Loucy (cell line): ENCODE measurements at regions not wholly inside any gene's neighbourhood (a gene's known extent, or its start where the extent isn't known, plus 50 kb on each side); places are given as distances from the start of the nearest gene placed in this dataset.
A peak's percentile ranks its signal among the peaks of the same experiment; 100 is the strongest.

ENCODE experiments used
- H2AFZ ChIP-seq: fragments of 200-600 bp; sonication (generic); 2 replicates; pipeline ENCODE4 v1.6.0; 2016; ENCODE audit warnings: antibody characterized with exemption, mild to moderate bottlenecking, low read length, moderate library complexity
- H3F3A ChIP-seq: fragments of 200-600 bp; 2 replicates; pipeline ENCODE4 v1.6.0; 2016; ENCODE audit warnings: antibody characterized with exemption, low read depth, mild to moderate bottlenecking
- H3K27me3 ChIP-seq: fragments of 200-600 bp; sonication (generic); 2 replicates; pipeline ENCODE4 v1.6.1; 2014; ENCODE audit warnings: low read length, mild to moderate bottlenecking; ENCODE audit not compliant: insufficient read depth, poor library complexity, severe bottlenecking
- H3K36me3 ChIP-seq: fragments of 200-600 bp; sonication (generic); 2 replicates; pipeline ENCODE4 v1.6.1; 2016; ENCODE audit warnings: low read length; ENCODE audit not compliant: insufficient read depth
- H3K4me1 ChIP-seq: fragments of 200-600 bp; sonication (generic); 2 replicates; pipeline ENCODE4 v1.5.1; 2014; ENCODE audit warnings: low read length, mild to moderate bottlenecking; ENCODE audit not compliant: insufficient read depth, poor library complexity, severe bottlenecking
- H3K4me2 ChIP-seq: fragments of 200-600 bp; sonication (generic); 2 replicates; pipeline ENCODE4 v1.6.0; 2014; ENCODE audit warnings: antibody characterized with exemption, low read length, low read depth, mild to moderate bottlenecking; ENCODE audit not compliant: poor library complexity, severe bottlenecking
- H3K4me3 ChIP-seq: fragments of 200-600 bp; sonication (generic); 2 replicates; pipeline ENCODE4 v1.5.1; 2014; ENCODE audit warnings: low read length, mild to moderate bottlenecking, mixed read lengths; ENCODE audit not compliant: poor library complexity, severe bottlenecking
- H3K79me2 ChIP-seq: fragments of 200-600 bp; sonication (generic); 2 replicates; pipeline ENCODE4 v1.6.1; 2014; ENCODE audit warnings: low read length; ENCODE audit not compliant: insufficient read depth
- H3K9ac ChIP-seq: fragments of 200-600 bp; sonication (generic); 2 replicates; pipeline ENCODE4 v1.6.0; 2014; ENCODE audit warnings: mild to moderate bottlenecking, low read depth, low read length, moderate library complexity; ENCODE audit not compliant: poor library complexity, severe bottlenecking
- H3K9me2 ChIP-seq: fragments of 200-600 bp; sonication (generic); replicated peaks from 2 replicates; pipeline ENCODE4 v1.6.1; 2016; ENCODE audit warnings: low read depth, low read length, mixed read lengths
- H3K9me3 ChIP-seq: fragments of 200-600 bp; sonication (generic); 2 replicates; pipeline ENCODE4 v1.6.1; 2014; ENCODE audit warnings: mild to moderate bottlenecking, antibody characterized with exemption, low read length, low read depth; ENCODE audit not compliant: insufficient read depth
- H4K20me1 ChIP-seq: fragments of 200-600 bp; sonication (generic); 2 replicates; pipeline ENCODE4 v1.6.0; 2014; ENCODE audit warnings: antibody characterized with exemption, low read length, mild to moderate bottlenecking; ENCODE audit not compliant: insufficient read depth, poor library complexity, severe bottlenecking
- CTCF ChIP-seq: fragments of 200-600 bp; sonication (generic); conservative IDR thresholded peaks from 2 replicates; pipeline ENCODE4 v1.5.1; 2014; ENCODE audit warnings: mild to moderate bottlenecking, antibody characterized with exemption, low read length
- EZH2phosphoT487 ChIP-seq: fragments of 200-600 bp; IDR thresholded peaks from 2 replicates; pipeline ENCODE4 v1.6.1; 2018; ENCODE audit warnings: antibody characterized with exemption, mild to moderate bottlenecking, moderate library complexity, borderline replicate concordance

GRCh38 chr1:172882791-172883386, 167.9 kb downstream of the TNFSF18 start:
- no peak for TF ChIP-seq EZH2phosphoT487
- no peak for TF ChIP-seq CTCF
- Histone ChIP-seq H2AFZ (no peak overlapping the region), H3F3A (no peaks in the 10 kb centered on the region), H3K4me3 (no peak overlapping the region), H3K4me1 (peaks cover 25% of the 10 kb centered on the region), H3K9me3 (no peaks in the 10 kb centered on the region), H3K9ac (no peak overlapping the region), H3K36me3 (no peaks in the 10 kb centered on the region), H4K20me1 (no peaks in the 10 kb centered on the region), H3K9me2 (no peaks in the 10 kb centered on the region), H3K4me2 (peak overlapping the region; percentile 40), H3K27me3 (no peaks in the 10 kb centered on the region), H3K79me2 (no peaks in the 10 kb centered on the region)

- H3K4me1 ChIP-seq, result peaks cover 25% of the 10 kb centered on the region
- TF ChIP-seq CTCF (no peak), EZH2phosphoT487 (no peak)
Observed at GRCh38 chr1:172883387-172883791, 167.4 kb downstream of the TNFSF18 start.

GRCh38 chr1:172883844-172884243, 166.9 kb downstream of the TNFSF18 start:
- peak overlapping the region; percentile 40 for H3K4me2 ChIP-seq
- H3K79me2 ChIP-seq, result no peaks in the 10 kb centered on the region
- no peaks in the 10 kb centered on the region for H3F3A ChIP-seq
- H4K20me1 ChIP-seq, result no peaks in the 10 kb centered on the region
- H3K4me3 ChIP-seq, result peak overlapping the region; percentile 2
- no peaks in the 10 kb centered on the region for H3K9me2 ChIP-seq
- no peaks in the 10 kb centered on the region for H3K36me3 ChIP-seq
- peak overlapping the region; percentile 39 for H3K9ac ChIP-seq
- peak overlapping the region; percentile 22; the same call in 1 of the 2 replicates for H2AFZ ChIP-seq
- H3K4me1 ChIP-seq, result peaks cover 25% of the 10 kb centered on the region
- no peaks in the 10 kb centered on the region for H3K9me3 ChIP-seq
- H3K27me3 ChIP-seq, result no peaks in the 10 kb centered on the region
- TF ChIP-seq EZH2phosphoT487, result no peak
- TF ChIP-seq CTCF, result no peak

More at GRCh38 chr1:172883387-172883791, 167.4 kb downstream of the TNFSF18 start:
- Histone ChIP-seq H2AFZ (no peak overlapping the region), H3K36me3 (no peaks in the 10 kb centered on the region), H4K20me1 (no peaks in the 10 kb centered on the region), H3K4me2 (peak overlapping the region; percentile 40), H3K9me3 (no peaks in the 10 kb centered on the region), H3K4me3 (peak overlapping the region; percentile 2), H3K79me2 (no peaks in the 10 kb centered on the region), H3F3A (no peaks in the 10 kb centered on the region), H3K9me2 (no peaks in the 10 kb centered on the region), H3K9ac (no peak overlapping the region), H3K27me3 (no peaks in the 10 kb centered on the region)
